ENCODE measurements at regions not wholly inside any gene's neighbourhood (a gene's known extent, or its start where the extent isn't known, plus 50 kb on each side); places are given as distances from the start of the nearest gene placed in this dataset.

- TF ChIP-seq MAX (IDR thresholded peaks at IDR 0.05) (no peak), ZNF615 (CRISPR knock-in tag; IDR thresholded peaks at IDR 0.05; ENCODE audit: borderline replicate concordance) (no peak), POLR2AphosphoS5 (IDR thresholded peaks at IDR 0.05; ENCODE audit: low read depth, low read length) (no peak), U2AF1 (optimal IDR thresholded peaks at IDR 0.05; ENCODE audit: low read depth, low read length) (no peak)
Observed at GRCh38 chr5:158392753-158393152, 533.8 kb upstream of the CLINT1 start.
